ENCODE measurements at regions not wholly inside any gene's neighbourhood (a gene's known extent, or its start where the extent isn't known, plus 50 kb on each side); places are given as distances from the start of the nearest gene placed in this dataset.

DNA sequence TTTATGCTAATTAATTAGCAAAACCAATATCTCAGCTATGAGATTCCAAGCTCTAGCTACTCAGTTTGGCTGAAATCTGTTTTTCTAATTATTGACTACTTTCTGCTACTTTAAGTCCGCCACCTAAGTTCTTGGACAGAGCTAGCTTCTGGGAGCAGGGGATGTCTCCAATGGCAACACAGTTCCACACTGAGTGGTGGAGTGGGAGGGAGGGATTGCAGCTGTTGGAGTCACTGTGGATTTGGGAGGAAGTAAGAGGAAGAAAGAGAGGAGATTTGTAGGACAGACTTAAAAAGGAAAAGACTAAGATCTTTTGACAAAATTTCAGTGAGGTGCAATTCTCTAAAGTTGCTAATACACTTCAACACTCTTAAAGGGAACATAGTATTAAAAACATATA, 450.8 kb downstream of the NFIB start:
- Mint-ChIP-seq H3K27me3 (no peaks in the 10 kb centered on the region), H3K4me3 (no peak overlapping the region), H3K27ac (ENCODE audit: low read depth) (no peak overlapping the region), H3K36me3 (ENCODE audit: insufficient read depth) (no peaks in the 10 kb centered on the region), H3K4me1 (no peaks in the 10 kb centered on the region), H3K9me3 (peaks cover 11% of the 10 kb centered on the region)
- DNase-seq (ENCODE audit: low spot score in 2 of 2) (no peak), ATAC-seq (replicated peaks; ENCODE audit: extremely low read depth, poor library complexity, severe bottlenecking) (no peak)

DNA sequence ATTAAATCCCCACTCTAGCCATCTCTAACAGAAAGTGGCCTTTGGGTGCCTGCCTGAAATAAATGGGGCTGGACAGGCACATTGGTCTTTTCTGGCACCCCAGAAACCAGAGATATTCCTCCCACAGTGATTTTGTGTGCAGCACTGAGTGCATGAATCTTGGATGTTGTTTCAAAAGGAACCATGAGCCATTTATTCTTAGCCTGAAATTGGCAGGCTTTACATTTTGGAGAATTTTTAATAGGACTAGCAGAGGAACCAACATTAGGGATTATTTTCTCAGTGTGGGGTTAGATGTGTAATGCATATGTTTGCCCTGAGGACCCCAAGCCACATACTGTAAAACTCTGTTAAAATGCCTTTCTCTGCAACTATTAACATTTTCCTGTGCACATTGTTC, 451.3 kb downstream of the NFIB start:
- no peaks in the 10 kb centered on the region for H3K36me3 Mint-ChIP-seq (ENCODE audit: insufficient read depth)
- H3K4me1 Mint-ChIP-seq = no peaks in the 10 kb centered on the region
- no peak overlapping the region for H3K27ac Mint-ChIP-seq (ENCODE audit: low read depth)
- DNase-seq (ENCODE audit: low spot score in 2 of 2) (no peak), ATAC-seq (replicated peaks; ENCODE audit: extremely low read depth, poor library complexity, severe bottlenecking) (no peak)
- no peaks in the 10 kb centered on the region for H3K27me3 Mint-ChIP-seq
- H3K4me3 Mint-ChIP-seq = no peak overlapping the region
- peaks cover 11% of the 10 kb centered on the region for H3K9me3 Mint-ChIP-seq

DNA sequence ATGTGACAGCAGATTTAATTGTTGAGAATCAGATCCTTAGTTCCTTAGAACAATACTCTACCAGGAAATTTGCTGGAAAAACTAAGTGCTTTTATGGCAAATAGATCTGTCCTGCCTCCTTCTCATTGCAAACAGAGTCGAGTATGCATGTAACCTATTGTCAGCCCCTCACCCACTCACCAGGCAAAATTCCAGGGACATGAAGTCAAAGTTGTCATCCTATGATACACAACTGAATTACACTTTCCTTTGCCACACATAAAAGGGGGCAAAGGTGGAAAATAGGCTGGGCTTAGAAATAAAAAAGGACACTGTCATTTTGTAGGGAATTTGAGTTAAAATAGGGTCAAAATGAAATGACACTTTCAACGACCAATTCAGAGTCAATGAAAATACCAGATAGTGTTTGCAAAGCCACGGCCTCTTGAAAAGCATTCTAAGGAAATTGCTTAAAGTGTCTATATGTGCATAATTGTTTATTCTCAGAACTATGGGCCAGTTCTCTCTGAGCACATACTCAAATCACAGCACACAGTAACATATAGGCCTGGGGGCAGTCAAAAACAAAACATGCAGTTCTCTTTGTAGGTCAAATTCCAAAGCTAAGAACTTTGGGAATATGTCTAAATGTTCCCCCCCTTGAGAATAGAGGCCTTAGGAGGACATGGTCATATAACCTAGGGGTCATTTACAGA, 452.8 kb downstream of the NFIB start:
- DNase-seq (ENCODE audit: low spot score in 2 of 2) = no peak
- Mint-ChIP-seq H3K27me3 (no peaks in the 10 kb centered on the region), H3K4me1 (no peaks in the 10 kb centered on the region), H3K36me3 (ENCODE audit: insufficient read depth) (no peaks in the 10 kb centered on the region), H3K4me3 (no peak overlapping the region), H3K27ac (ENCODE audit: low read depth) (no peak overlapping the region), H3K9me3 (peaks cover 18% of the 10 kb centered on the region)
- no peak for ATAC-seq (replicated peaks; ENCODE audit: extremely low read depth, poor library complexity, severe bottlenecking)

DNA sequence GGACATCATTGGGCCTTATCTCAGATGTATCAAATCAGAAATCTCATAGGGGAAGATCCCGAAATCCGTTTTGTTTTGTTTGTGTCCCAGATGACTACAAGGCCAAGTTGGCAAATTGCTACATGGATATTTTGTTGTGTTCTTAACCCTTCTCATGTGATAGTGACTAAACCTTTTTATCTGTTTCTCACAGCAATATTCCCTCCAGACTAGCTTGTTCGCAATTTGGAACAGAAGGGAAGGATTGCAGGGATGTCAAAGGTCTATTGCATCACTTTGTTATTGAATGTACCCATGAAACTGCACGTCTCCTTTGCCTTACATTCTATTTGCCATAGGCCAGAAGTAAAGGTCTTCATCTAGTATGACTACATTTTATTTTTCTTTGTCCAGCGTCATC, 453.9 kb downstream of the NFIB start:
- H3K36me3 Mint-ChIP-seq (ENCODE audit: insufficient read depth) = no peaks in the 10 kb centered on the region

DNA sequence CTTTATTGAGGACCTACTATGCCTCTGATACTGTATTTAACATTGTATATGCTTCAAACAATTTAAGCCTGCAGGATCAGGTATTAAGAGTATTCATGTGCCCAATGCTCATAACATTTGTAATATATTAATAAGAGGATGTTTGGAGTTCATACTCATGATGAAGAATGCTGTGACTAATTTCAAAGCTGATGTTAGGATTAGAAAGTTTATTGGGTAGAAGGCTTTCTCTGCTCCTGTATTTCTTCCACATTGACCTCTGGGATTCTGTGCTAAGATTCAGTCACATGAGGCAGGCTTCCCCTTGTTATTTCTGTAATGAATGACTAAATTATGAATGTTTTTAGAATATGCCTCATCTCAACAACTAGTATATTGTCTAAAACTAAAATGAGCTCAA, 456.4 kb downstream of the NFIB start:
- peaks cover 24% of the 10 kb centered on the region for H3K9me3 Mint-ChIP-seq
- no peak overlapping the region for H3K27ac Mint-ChIP-seq (ENCODE audit: low read depth)
- ATAC-seq (replicated peaks; ENCODE audit: extremely low read depth, poor library complexity, severe bottlenecking) (no peak), DNase-seq (ENCODE audit: low spot score in 2 of 2) (no peak)
- no peak overlapping the region for H3K4me3 Mint-ChIP-seq
- no peaks in the 10 kb centered on the region for H3K4me1 Mint-ChIP-seq
- H3K27me3 Mint-ChIP-seq = no peaks in the 10 kb centered on the region
- no peaks in the 10 kb centered on the region for H3K36me3 Mint-ChIP-seq (ENCODE audit: insufficient read depth)

More for the DNA sequence above, 453.9 kb downstream of the NFIB start:
- H3K9me3 Mint-ChIP-seq = peaks cover 24% of the 10 kb centered on the region
- H3K27me3 Mint-ChIP-seq = no peaks in the 10 kb centered on the region
- H3K27ac Mint-ChIP-seq (ENCODE audit: low read depth) = no peak overlapping the region
- ATAC-seq (replicated peaks; ENCODE audit: extremely low read depth, poor library complexity, severe bottlenecking) (no peak), DNase-seq (ENCODE audit: low spot score in 2 of 2) (no peak)
- H3K4me3 Mint-ChIP-seq = no peak overlapping the region
- H3K4me1 Mint-ChIP-seq = no peaks in the 10 kb centered on the region

DNA sequence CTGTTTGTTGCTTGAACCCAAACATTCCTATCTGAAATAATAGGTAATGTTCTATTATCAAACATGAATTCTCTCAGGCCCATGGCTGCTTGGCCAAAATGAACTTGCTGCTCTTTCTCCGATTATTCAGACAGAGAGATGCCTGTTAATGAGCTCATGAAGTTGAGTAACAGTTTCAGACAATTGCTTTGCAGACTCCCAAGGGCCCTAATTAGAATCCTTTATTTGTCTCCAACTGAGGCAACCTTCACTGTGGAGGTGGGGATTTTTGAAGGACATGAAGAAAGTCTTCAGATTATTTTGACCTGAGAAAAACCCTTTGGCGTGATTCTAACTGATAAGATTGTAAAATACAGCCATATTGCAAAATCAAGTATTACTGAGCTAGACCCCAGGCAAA, 466.7 kb downstream of the NFIB start:
- no peak overlapping the region for H3K4me3 Mint-ChIP-seq
- no peaks in the 10 kb centered on the region for H3K36me3 Mint-ChIP-seq (ENCODE audit: insufficient read depth)
- DNase-seq (ENCODE audit: low spot score in 2 of 2) = no peak
- peaks cover 5% of the 10 kb centered on the region for H3K9me3 Mint-ChIP-seq
- H3K27ac Mint-ChIP-seq (ENCODE audit: low read depth) = no peak overlapping the region
- H3K27me3 Mint-ChIP-seq = no peaks in the 10 kb centered on the region
- ATAC-seq (replicated peaks; ENCODE audit: extremely low read depth, poor library complexity, severe bottlenecking) = no peak
- H3K4me1 Mint-ChIP-seq = no peaks in the 10 kb centered on the region

DNA sequence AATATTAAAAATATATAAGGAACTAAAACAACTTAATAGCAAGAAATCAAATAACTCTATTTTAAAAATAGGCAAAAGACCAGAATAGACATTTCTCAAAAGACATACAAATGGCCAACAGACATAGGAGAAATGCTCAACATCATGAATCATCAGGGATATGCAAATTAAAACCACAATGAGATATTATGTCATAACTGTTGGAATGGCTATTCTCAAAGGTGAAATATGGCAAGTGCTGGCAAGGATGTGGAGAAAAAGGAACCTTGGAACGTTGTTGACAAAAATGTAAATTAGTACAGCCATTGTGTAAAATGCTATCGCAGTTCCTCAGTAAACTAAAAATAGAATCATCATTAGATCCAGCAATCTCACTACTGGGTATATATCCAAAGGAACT, 468.5 kb downstream of the NFIB start:
- ATAC-seq (replicated peaks; ENCODE audit: extremely low read depth, poor library complexity, severe bottlenecking) = no peak
- no peak for DNase-seq (ENCODE audit: low spot score in 2 of 2)
- Mint-ChIP-seq H3K36me3 (ENCODE audit: insufficient read depth) (no peaks in the 10 kb centered on the region), H3K27ac (ENCODE audit: low read depth) (no peak overlapping the region), H3K9me3 (peaks cover 10% of the 10 kb centered on the region), H3K4me1 (no peaks in the 10 kb centered on the region), H3K4me3 (no peak overlapping the region), H3K27me3 (no peaks in the 10 kb centered on the region)

DNA sequence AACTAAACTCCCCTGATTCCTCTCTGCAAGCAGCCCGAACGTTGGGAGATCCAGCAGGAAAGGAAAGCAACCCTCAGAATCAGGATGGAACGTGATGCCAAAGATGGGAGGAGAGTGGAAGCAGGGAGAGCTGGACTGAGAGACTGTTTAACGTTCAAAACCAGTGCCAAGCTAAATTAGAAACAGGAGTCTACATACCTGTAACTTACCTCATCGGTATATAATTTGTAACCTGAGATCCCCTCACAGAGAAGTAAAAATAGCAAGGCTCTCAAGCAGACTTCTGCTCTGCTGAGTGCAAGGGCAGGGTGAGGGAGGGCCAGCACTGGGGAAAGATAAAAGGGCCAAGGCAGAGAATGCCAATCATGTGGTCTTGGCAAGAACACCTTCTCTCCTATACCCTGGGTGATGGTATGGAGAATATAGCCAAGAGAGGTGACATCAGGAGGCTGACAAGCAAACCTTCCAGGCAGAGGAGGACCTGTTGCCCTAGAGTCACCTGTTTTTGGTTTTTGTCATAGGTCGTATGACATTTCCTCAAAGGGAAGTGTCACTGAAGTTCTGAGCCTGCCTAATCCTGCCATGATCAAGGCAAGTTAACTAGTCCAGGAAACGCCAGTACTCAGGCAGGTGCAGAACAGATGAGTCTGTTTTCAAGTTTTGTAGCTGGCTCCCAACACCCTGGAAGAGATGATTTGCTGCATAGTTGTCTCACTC, 472.0 kb downstream of the NFIB start:
- no peaks in the 10 kb centered on the region for H3K4me1 Mint-ChIP-seq
- no peak overlapping the region for H3K27ac Mint-ChIP-seq (ENCODE audit: low read depth)
- H3K4me3 Mint-ChIP-seq = no peak overlapping the region
- no peaks in the 10 kb centered on the region for H3K36me3 Mint-ChIP-seq (ENCODE audit: insufficient read depth)
- peaks cover 14% of the 10 kb centered on the region for H3K9me3 Mint-ChIP-seq
- H3K27me3 Mint-ChIP-seq = no peaks in the 10 kb centered on the region
- no peak for ATAC-seq (replicated peaks; ENCODE audit: extremely low read depth, poor library complexity, severe bottlenecking)
- DNase-seq (ENCODE audit: low spot score in 2 of 2) = no peak

DNA sequence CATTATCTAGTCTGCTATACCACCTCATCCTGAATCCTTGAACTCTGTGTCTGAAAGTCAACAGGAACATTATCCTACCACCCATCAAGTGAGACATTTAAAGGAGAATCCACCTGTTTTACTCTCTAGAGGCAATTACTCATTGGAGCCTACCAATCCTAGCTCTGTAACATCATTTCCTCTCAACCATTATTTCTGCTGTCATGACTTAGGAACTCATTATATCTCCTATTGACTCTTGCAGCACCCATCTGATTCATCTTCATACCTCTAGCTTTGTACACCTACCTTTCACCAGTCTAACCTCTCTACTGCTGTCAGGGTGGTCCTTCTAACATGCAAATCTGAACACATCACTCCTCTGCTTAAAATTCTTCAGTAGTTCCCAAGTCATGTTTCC, 481.5 kb downstream of the NFIB start:
- H3K4me1 Mint-ChIP-seq = no peaks in the 10 kb centered on the region

DNA sequence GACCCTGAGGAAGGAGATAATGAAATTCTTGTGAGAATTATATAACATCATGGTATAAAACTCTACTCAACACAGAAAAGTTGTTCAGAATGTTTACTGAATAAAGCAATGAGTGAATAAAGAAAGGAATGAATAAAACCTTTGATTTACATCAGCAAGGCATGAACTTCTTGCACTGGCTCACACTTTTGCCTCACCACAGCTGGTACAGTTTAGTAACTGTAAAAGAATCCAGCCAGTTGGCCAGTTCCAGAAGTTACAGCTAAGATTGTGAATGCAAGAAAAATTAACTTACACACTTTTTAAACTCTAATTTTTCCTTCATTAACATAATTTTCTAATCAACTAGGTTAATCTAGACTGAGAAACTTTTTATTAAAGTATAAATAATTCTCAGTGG, 490.9 kb downstream of the NFIB start:
- Mint-ChIP-seq H3K9me3 (peaks cover 17% of the 10 kb centered on the region), H3K27ac (ENCODE audit: low read depth) (no peak overlapping the region), H3K4me1 (no peaks in the 10 kb centered on the region), H3K36me3 (ENCODE audit: insufficient read depth) (no peaks in the 10 kb centered on the region), H3K4me3 (no peak overlapping the region), H3K27me3 (no peaks in the 10 kb centered on the region)
- DNase-seq (ENCODE audit: low spot score in 2 of 2) = no peak
- ATAC-seq (replicated peaks; ENCODE audit: extremely low read depth, poor library complexity, severe bottlenecking) = no peak

More for the DNA sequence above, 481.5 kb downstream of the NFIB start:
- Mint-ChIP-seq H3K27ac (ENCODE audit: low read depth) (no peak overlapping the region), H3K9me3 (peaks cover 33% of the 10 kb centered on the region), H3K4me3 (no peak overlapping the region), H3K36me3 (ENCODE audit: insufficient read depth) (no peaks in the 10 kb centered on the region), H3K27me3 (no peaks in the 10 kb centered on the region)
- DNase-seq (ENCODE audit: low spot score in 2 of 2) (no peak), ATAC-seq (replicated peaks; ENCODE audit: extremely low read depth, poor library complexity, severe bottlenecking) (no peak)

DNA sequence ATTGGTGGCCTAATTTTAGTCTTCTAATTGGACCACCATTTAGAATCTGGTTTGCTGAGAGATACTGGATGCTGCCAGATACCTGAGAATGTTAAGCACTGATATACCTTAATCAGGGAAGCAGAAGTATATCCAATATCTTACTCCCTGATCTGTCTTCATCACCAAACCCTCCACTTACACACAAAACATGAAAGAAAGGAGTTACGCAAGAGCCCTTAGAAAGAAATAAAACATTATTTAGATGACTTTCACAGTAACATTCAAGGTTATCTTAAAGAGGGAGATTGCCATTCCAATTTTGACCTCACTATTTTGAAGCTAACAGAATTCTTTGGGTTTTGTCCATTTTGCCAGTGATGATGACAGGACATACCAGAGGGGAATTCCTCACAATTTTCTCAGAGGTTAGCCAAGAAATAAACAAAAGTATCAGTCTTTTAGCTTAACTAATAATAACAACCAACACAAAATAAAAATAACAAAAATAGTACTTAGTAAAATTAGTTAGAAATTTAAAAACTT, 496.1 kb downstream of the NFIB start:
- H3K27me3 Mint-ChIP-seq = no peaks in the 10 kb centered on the region
- H3K27ac Mint-ChIP-seq (ENCODE audit: low read depth) = no peak overlapping the region
- no peak overlapping the region for H3K4me3 Mint-ChIP-seq
- H3K4me1 Mint-ChIP-seq = no peaks in the 10 kb centered on the region
- ATAC-seq (replicated peaks; ENCODE audit: extremely low read depth, poor library complexity, severe bottlenecking) (no peak), DNase-seq (ENCODE audit: low spot score in 2 of 2) (no peak)
- peaks cover 25% of the 10 kb centered on the region for H3K9me3 Mint-ChIP-seq
- H3K36me3 Mint-ChIP-seq (ENCODE audit: insufficient read depth) = no peaks in the 10 kb centered on the region

DNA sequence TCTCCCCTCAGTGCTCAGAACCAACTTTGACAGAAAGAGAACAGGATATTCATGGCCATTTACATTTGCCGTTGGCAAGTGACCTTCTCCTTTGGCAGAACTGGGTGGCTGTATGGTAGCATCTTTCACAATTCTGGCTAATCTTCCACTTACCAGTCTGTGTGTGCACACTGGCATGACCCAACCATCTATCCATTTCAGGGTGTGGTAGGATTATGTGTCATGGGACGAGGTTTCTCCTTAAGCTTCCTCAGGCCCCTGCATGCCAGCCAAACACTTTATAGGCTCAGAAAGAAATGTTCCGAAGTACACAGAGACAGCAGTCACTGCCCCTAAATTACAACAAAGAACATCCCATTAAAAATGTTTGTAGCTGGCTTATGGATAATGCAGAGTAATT, 497.1 kb downstream of the NFIB start:
- no peak for ATAC-seq (replicated peaks; ENCODE audit: extremely low read depth, poor library complexity, severe bottlenecking)

More for the DNA sequence above, 497.1 kb downstream of the NFIB start:
- Mint-ChIP-seq H3K4me3 (no peak overlapping the region), H3K36me3 (ENCODE audit: insufficient read depth) (no peaks in the 10 kb centered on the region), H3K27ac (ENCODE audit: low read depth) (no peak overlapping the region), H3K9me3 (peaks cover 25% of the 10 kb centered on the region), H3K27me3 (no peaks in the 10 kb centered on the region), H3K4me1 (no peaks in the 10 kb centered on the region)
- DNase-seq (ENCODE audit: low spot score in 2 of 2) = no peak
